Ishikawa (cell line): ENCODE measurements at regions not wholly inside any gene's neighbourhood (a gene's known extent, or its start where the extent isn't known, plus 50 kb on each side); places are given as distances from the start of the nearest gene placed in this dataset.

Experiments
- CEBPB ChIP-seq: IDR thresholded peaks from 2 replicates; pipeline ENCODE4 v1.6.1; 2012
- CREB1 ChIP-seq: IDR thresholded peaks from 2 replicates; pipeline ENCODE4 v1.6.1; 2012; ENCODE audit warnings: low read depth
- EGR1 ChIP-seq: IDR thresholded peaks from 2 replicates; pipeline ENCODE4 v1.6.1; 2012
- EP300 ChIP-seq: IDR thresholded peaks from 2 replicates; pipeline ENCODE4 v1.6.1; 2012; ENCODE audit warnings: borderline replicate concordance
- FOXM1 ChIP-seq: IDR thresholded peaks from 2 replicates; pipeline ENCODE4 v1.6.1; 2012; ENCODE audit warnings: low read depth, borderline replicate concordance
- MAX ChIP-seq: IDR thresholded peaks from 2 replicates; pipeline ENCODE4 v1.6.1; 2012
- NFIC ChIP-seq: IDR thresholded peaks from 2 replicates; pipeline ENCODE4 v1.6.1; 2012
- RAD21 ChIP-seq: IDR thresholded peaks from 2 replicates; pipeline ENCODE4 v1.6.1; 2012; ENCODE audit warnings: low read depth
- REST ChIP-seq: IDR thresholded peaks from 2 replicates; pipeline ENCODE4 v1.6.1; 2012; ENCODE audit warnings: low read depth, mild to moderate bottlenecking
- TAF1 ChIP-seq: IDR thresholded peaks from 2 replicates; pipeline ENCODE4 v1.6.1; 2012; ENCODE audit warnings: low read depth, mild to moderate bottlenecking
- TCF12 ChIP-seq: IDR thresholded peaks from 2 replicates; pipeline ENCODE4 v1.6.1; 2012; ENCODE audit warnings: low read depth
- TEAD4 ChIP-seq: IDR thresholded peaks from 2 replicates; pipeline ENCODE4 v1.6.1; 2012
- USF1 ChIP-seq: IDR thresholded peaks from 2 replicates; pipeline ENCODE4 v1.6.1; 2012
- YY1 ChIP-seq: IDR thresholded peaks from 2 replicates; pipeline ENCODE4 v1.6.1; 2012; ENCODE audit warnings: low read depth
- ZBTB7A ChIP-seq: IDR thresholded peaks from 2 replicates; pipeline ENCODE4 v1.6.1; 2012; ENCODE audit warnings: low read depth

DNA sequence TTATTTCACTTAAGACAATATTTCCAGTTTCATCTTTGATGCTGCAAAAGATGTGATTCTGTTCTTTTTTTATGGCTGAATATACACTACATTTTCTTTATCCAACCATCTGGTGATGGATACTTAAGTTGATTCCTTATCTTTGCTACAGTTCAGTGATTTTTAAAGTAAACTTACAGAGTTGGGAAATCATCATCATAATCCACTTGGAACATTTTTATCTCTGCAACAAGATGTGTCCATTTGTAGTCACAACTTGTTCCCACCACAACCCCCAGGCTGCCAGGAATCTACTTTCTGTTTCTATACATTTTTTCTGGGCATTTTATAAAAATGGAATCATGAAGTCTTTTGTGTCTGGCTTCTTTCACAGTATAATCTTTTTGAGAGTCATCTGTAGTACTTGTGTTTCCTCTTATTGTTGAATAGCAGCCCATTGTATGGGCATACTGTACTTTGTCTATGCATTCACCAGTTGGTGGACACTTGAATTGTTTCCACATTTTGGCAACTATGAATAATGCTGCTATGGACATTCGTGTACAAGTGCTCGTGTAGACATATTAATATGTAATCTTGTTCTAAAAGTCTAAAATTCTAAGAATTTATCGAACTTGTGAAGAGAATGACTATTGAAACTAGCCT lies 212.5 kb upstream of the DDHD1 start:
- TF ChIP-seq CEBPB: no peak
- TF ChIP-seq EP300: no peak
- no peak for TF ChIP-seq NFIC
- TF ChIP-seq CREB1: no peak
- TF ChIP-seq TCF12: no peak
- TF ChIP-seq FOXM1: no peak
- no peak for TF ChIP-seq YY1
- TF ChIP-seq TEAD4: no peak
- no peak for TF ChIP-seq ZBTB7A
- no peak for TF ChIP-seq REST
- no peak for TF ChIP-seq USF1
- no peak for TF ChIP-seq RAD21
- TF ChIP-seq MAX: no peak
- no peak for TF ChIP-seq TAF1
- TF ChIP-seq EGR1: no peak

DNA sequence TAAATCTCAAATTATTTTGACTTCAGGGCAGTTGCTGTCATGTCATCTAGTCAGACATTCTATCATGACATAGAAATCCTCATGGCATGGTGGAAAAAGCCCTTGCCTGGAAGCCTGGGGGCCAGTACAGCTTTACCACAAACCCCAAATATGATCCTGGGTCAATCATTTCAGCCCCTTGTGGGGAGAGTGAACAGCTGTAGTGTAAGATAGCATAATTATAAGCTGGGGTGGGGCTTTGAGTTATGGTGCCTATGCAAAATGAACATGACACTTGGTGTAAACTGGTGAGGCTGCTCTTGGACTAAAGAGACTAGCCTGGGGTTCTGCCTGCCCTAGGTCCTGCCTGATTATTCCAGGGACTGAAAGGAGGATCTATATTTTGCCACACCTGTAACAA lies 207.7 kb upstream of the DDHD1 start:
- TF ChIP-seq MAX (no peak), NFIC (no peak), TAF1 (no peak), TEAD4 (no peak), CREB1 (no peak), REST (no peak), RAD21 (no peak), USF1 (no peak), TCF12 (no peak), EP300 (no peak), EGR1 (no peak), CEBPB (no peak), YY1 (no peak), ZBTB7A (no peak), FOXM1 (no peak)

GRCh38 chr14:53358166-53358565 lies 205.0 kb upstream of the DDHD1 start:
- TF ChIP-seq RAD21 (no peak), EGR1 (no peak), TAF1 (no peak), TCF12 (no peak), TEAD4 (no peak), YY1 (no peak), CEBPB (no peak), MAX (no peak), EP300 (no peak), CREB1 (no peak), USF1 (no peak), ZBTB7A (no peak)

DNA sequence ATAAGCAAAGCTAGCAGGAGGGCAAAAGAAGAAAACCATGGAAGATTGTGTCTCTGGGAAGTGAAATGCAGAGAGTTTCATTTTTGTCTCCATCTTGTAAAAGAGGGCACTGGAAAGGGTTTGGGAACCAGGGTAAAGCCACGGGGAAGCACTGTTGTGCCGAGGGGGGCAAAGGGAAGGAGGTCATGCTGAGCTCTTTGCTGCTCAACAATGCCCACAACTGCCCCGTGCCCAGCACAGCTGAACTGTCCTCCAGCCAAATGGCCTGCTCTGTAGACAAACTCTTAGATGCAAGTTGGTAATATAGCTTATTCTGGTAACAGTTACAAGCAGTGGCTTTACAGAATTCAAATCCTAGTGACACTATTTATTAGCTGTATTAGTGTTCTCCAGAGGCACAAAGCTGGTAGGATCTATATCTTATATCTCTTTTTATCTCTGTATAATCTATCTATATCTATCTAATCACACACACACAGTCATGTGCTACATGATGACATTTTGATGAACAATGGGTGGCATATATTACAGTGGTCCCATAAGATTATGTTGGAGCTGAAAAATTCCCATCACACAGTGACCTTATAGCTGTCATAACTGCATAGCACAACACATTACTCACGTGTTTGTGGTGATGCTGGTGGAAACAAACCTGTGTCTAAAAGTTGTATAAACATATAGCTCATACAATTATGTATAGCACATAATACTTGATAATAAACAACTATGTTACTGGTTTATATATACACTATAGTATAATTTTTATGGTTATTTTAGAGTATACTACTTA lies 203.4 kb upstream of the DDHD1 start:
- TF ChIP-seq TEAD4: no peak
- TF ChIP-seq EGR1: no peak
- no peak for TF ChIP-seq NFIC
- TF ChIP-seq MAX: no peak
- TF ChIP-seq TAF1: no peak
- no peak for TF ChIP-seq FOXM1
- no peak for TF ChIP-seq CEBPB
- TF ChIP-seq ZBTB7A: no peak
- no peak for TF ChIP-seq YY1
- TF ChIP-seq TCF12: no peak
- no peak for TF ChIP-seq RAD21
- TF ChIP-seq REST: no peak
- no peak for TF ChIP-seq CREB1
- no peak for TF ChIP-seq EP300
- no peak for TF ChIP-seq USF1
